ENCODE measurements at regions not wholly inside any gene's neighbourhood (a gene's known extent, or its start where the extent isn't known, plus 50 kb on each side); places are given as distances from the start of the nearest gene placed in this dataset.

- peak overlapping the region in 1 of 8 donors; percentile 26 for H3K27ac ChIP-seq
- TF ChIP-seq POLR2A (IDR thresholded peaks at IDR 0.05) (no peak), POLR2AphosphoS5 (IDR thresholded peaks at IDR 0.05) (no peak), CTCF (IDR thresholded peaks at IDR 0.05 in 8 of 11, conservative IDR thresholded peaks at IDR 0.05 in 3 of 11) (no peak)
- no peaks in the 10 kb centered on the region for H3K36me3 ChIP-seq
- peaks cover 0 to 23% (median 7%) of the 10 kb centered on the region in 6 donors for H3K4me1 ChIP-seq
- no peaks in the 10 kb centered on the region for H3K27me3 ChIP-seq (replicated peaks in 1 of 7)
- no peak overlapping the region for H3K4me3 ChIP-seq
- intact Hi-C loops (cut with DNase I; ENCODE audit: low total_unique reads) = no loop called here
- no peaks in the 10 kb centered on the region for H3K9me3 ChIP-seq
- DNase-seq = no peak
- 84 to 98% (median 90%) methylated on average over 2 of the region's 2 CpGs for WGBS, 5 donors
Observed at GRCh38 chr6:16839631-16840179, 78.4 kb upstream of the ATXN1 start.

- Histone ChIP-seq H3K36me3 (no peaks in the 10 kb centered on the region), H3K9me3 (no peaks in the 10 kb centered on the region), H3K4me3 (no peak overlapping the region), H3K4me1 (peaks cover 0 to 23% (median 7%) of the 10 kb centered on the region in 6 donors), H3K27me3 (replicated peaks in 1 of 7) (no peaks in the 10 kb centered on the region), H3K27ac (peak overlapping the region in 2 of 8 donors; percentile 21 to 59)
- no peak for TF ChIP-seq POLR2AphosphoS5 (IDR thresholded peaks at IDR 0.05)
- TF ChIP-seq POLR2A (IDR thresholded peaks at IDR 0.05) = no peak
- TF ChIP-seq CTCF (IDR thresholded peaks at IDR 0.05 in 8 of 11, conservative IDR thresholded peaks at IDR 0.05 in 3 of 11) = no peak
- intact Hi-C loops (cut with DNase I; ENCODE audit: low total_unique reads) = no loop called here
- 74 to 86% (median 78%) methylated on average over 6 of the region's 6 CpGs for WGBS, 5 donors
- DNase-seq = no peak
Observed at GRCh38 chr6:16837217-16837972, 76.1 kb upstream of the ATXN1 start.

- H3K9me3 ChIP-seq = no peaks in the 10 kb centered on the region
- H3K4me3 ChIP-seq = peak overlapping the region in 2 of 8 donors; percentile 4 to 51
- DNase-seq = no peak
- peaks cover 0 to 23% (median 7%) of the 10 kb centered on the region in 6 donors for H3K4me1 ChIP-seq
- WGBS, 5 donors = 44 to 50% (median 48%) methylated on average over 9 of the region's 9 CpGs
- H3K27me3 ChIP-seq (replicated peaks in 1 of 7) = no peaks in the 10 kb centered on the region
- H3K36me3 ChIP-seq = no peaks in the 10 kb centered on the region
- TF ChIP-seq POLR2A (IDR thresholded peaks at IDR 0.05) (no peak), CTCF (IDR thresholded peaks at IDR 0.05 in 8 of 11, conservative IDR thresholded peaks at IDR 0.05 in 3 of 11) (no peak), POLR2AphosphoS5 (IDR thresholded peaks at IDR 0.05) (no peak)
- intact Hi-C loops (cut with DNase I; ENCODE audit: low total_unique reads) = no loop called here
- peak overlapping the region in 6 of 8 donors; percentile 21 to 59 (median 38) for H3K27ac ChIP-seq
Observed at GRCh38 chr6:16836144-16836981, 75.1 kb upstream of the ATXN1 start.
